ENCODE measurements at regions not wholly inside any gene's neighbourhood (a gene's known extent, or its start where the extent isn't known, plus 50 kb on each side); places are given as distances from the start of the nearest gene placed in this dataset.

DNA sequence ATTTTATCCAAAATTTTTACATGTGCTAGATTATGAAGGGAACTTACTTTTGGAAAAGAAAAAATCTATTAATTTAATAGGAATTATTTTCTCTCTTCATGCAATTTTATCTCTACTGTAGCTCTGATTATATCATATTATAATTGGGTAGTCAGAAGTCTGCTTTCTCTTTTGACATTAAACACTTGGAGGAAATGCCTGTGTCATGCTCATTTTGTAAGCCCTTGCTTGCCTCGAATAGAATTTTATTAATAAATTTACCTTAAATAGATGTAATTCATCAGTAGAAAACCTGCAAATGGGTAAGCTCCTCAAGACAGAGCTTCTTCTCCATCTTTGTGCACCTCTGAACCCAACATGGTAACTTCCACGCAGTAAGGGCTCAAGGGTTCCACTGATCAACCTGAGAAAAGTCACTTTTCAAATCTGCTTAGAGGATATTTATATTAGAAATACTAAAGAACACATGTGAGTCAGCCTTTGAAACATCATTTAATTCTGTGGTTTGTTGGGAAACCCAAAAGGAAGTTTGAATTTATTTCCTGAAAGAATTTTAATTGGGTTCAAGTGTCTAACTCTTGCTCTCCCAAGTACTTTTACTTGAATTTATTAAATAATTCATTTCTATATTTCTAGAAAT lies 266.0 kb downstream of the ALDH8A1 start:
- no peak for DNase-seq (ENCODE audit: low spot score)
- no peak for TF ChIP-seq CTCF (IDR thresholded peaks at IDR 0.05; ENCODE audit: extremely low read depth, missing control alignments)

- no peak for DNase-seq (ENCODE audit: low spot score)
- no peak for TF ChIP-seq CTCF (IDR thresholded peaks at IDR 0.05; ENCODE audit: extremely low read depth, missing control alignments)
These were observed 269.5 kb downstream of the ALDH8A1 start for GRCh38 chr6:134680433-134680832.

DNA sequence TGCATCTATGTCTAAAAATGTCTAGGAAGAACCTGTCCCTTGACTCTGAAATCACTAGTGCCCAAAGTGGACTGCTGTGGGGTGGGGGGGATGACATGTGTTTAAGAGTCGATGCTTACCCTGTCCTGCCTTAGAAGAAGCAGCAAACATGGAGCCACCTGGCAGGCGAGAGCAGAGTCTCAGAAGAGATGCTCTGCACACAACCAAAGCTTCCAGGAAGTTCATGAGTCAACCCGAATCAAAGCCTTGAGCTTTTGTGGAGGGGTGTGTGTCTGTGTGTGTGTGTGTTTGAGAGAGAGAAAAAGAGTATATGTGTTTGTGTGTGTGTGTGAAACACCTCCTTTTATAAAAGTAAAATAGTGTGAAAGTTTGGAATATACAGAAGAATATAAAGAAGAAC lies 269.9 kb downstream of the ALDH8A1 start:
- no peak for TF ChIP-seq CTCF (IDR thresholded peaks at IDR 0.05; ENCODE audit: extremely low read depth, missing control alignments)
- DNase-seq (ENCODE audit: low spot score): no peak

GRCh38 chr6:134678436-134678889 lies 271.4 kb downstream of the ALDH8A1 start:
- TF ChIP-seq CTCF (IDR thresholded peaks at IDR 0.05; ENCODE audit: extremely low read depth, missing control alignments): no peak
- DNase-seq (ENCODE audit: low spot score): no peak

DNA sequence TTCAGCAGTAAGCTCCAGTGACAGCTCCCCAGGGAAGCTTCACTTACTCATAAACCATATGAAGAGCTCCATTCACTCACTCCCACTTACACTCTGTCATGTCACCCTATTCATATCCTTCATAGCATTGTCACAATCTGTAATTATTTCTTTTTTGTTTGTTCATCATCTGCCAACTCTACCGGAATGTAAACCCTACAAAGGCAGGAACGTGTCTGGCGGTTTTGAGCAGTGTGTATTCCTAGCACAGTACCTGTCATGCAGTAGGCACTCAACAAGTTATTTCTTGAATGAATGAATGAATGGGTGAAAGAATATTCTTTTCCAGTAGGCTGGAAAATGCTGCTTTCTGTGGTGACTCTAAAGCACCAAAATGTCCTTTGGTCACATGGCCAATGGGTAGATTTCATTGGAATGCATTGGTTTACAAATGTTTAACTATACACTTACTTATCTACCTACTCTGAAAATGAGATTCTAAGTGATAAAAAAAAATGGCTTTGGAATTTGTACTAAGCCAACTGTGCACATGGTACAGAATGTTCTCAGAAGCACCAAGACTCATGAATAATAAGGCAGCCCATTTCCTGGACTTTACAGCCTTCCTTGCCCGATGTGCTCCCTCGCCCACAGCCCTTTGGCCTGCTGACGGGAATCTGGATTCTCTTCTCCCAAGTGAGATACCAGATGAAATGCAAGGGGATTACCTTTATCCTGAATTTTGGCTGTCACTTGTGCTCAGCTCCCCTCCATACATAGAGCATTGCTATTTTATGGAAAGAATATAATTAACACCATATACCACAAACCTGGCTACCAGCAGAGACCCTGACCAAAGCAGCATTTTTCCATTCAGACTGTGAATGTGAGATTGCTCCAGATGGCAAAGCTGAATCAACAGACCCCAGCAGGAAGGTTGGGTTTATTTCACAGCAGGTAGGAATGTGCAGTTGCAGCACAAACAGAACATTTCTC lies 273.3 kb downstream of the ALDH8A1 start:
- no peak for DNase-seq (ENCODE audit: low spot score)
- TF ChIP-seq CTCF (IDR thresholded peaks at IDR 0.05; ENCODE audit: extremely low read depth, missing control alignments): no peak

DNA sequence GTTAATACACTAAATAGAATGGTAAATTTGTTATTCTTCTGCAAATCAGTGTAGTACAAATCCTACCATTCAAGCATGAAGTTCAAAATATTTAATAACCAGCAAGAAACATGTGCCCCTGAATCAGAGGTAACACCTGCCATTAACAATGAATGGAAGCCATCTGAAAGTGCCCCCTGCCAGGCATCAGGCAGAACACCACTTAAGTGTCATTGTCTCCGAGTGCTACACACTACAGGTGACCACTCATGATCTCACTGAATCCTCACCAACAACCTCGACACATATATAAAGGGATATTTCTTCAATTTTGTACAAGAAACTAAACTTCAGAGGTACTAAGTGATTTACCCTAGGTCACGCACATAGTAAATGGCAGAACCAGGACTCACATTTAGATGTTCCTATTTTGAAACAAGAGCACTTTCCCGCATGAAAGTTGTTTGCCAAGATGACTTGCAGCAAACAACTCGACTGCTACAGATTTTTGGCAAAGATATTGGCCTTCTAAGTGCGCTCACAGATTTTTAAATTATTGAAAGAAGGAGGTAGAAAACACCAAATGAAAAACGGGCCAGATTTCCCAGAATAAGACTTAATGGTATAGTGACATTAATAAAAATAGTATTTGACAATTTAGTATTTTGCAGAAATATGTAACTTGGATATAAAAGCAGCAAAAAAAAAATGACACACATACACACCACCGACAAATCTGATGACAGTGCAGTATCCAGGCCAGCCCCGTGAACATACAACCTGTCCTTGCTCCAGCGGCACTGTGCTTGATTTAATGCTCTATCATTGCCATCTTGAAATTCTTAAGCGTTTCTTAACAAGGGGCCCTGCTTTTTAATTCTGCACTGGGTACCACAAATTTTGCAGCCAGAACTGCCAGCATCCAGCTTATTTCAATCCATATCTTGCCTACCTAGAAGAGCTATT lies 274.5 kb downstream of the ALDH8A1 start:
- TF ChIP-seq CTCF (IDR thresholded peaks at IDR 0.05; ENCODE audit: extremely low read depth, missing control alignments): no peak
- no peak for DNase-seq (ENCODE audit: low spot score)
